Smooth muscle cell of the brain vasculature (primary cell): ENCODE measurements at regions not wholly inside any gene's neighbourhood (a gene's known extent, or its start where the extent isn't known, plus 50 kb on each side); places are given as distances from the start of the nearest gene placed in this dataset.
"Not testable (repeated sequence)": the region's sequence is repeated elsewhere in the genome, so short reads cannot be mapped to it uniquely, and the experiment has no call there.

ENCODE experiments used
- DNase-seq: peaks from one replicate; pipeline ENCODE4 v3.0.0-alpha.2; 2012; ENCODE audit warnings: low read depth, low spot score

GRCh38 chr18:22699629-22700028, 233.5 kb upstream of the RBBP8 start:
- DNase-seq, result no peak

- DNase-seq, result no peak
Observed at GRCh38 chr18:22700920-22701319, 232.2 kb upstream of the RBBP8 start.

- DNase-seq, result no peak
Observed at GRCh38 chr18:22701326-22701725, 231.8 kb upstream of the RBBP8 start.

GRCh38 chr18:22701795-22702194, 231.3 kb upstream of the RBBP8 start:
- no peak for DNase-seq

GRCh38 chr18:22702806-22703205, 230.3 kb upstream of the RBBP8 start:
- DNase-seq, result no peak

GRCh38 chr18:22703883-22704585, 229.1 kb upstream of the RBBP8 start:
- DNase-seq, result no peak

GRCh38 chr18:22704586-22704918, 228.6 kb upstream of the RBBP8 start:
- no peak for DNase-seq

GRCh38 chr18:22705328-22705727, 227.8 kb upstream of the RBBP8 start:
- DNase-seq, result peak; percentile 44

- not testable (repeated sequence) for DNase-seq
Observed at GRCh38 chr18:22706025-22706424, 227.1 kb upstream of the RBBP8 start.

GRCh38 chr18:22709288-22710060, 223.7 kb upstream of the RBBP8 start:
- DNase-seq, result no peak

GRCh38 chr18:22710673-22711191, 222.4 kb upstream of the RBBP8 start:
- no peak for DNase-seq

- no peak for DNase-seq
Observed at GRCh38 chr18:22711192-22711685, 221.9 kb upstream of the RBBP8 start.

GRCh38 chr18:22713511-22713910, 219.6 kb upstream of the RBBP8 start:
- DNase-seq, result no peak

- not testable (repeated sequence) for DNase-seq
Observed at GRCh38 chr18:22717536-22717935, 215.6 kb upstream of the RBBP8 start.

- DNase-seq, result no peak
Observed at GRCh38 chr18:22723221-22723620, 209.9 kb upstream of the RBBP8 start.

GRCh38 chr18:22723773-22724172, 209.4 kb upstream of the RBBP8 start:
- no peak for DNase-seq

- DNase-seq, result no peak
Observed at GRCh38 chr18:22726469-22726868, 206.7 kb upstream of the RBBP8 start.

- DNase-seq, result no peak
Observed at GRCh38 chr18:22728016-22728415, 205.1 kb upstream of the RBBP8 start.

GRCh38 chr18:22728481-22729105, 204.5 kb upstream of the RBBP8 start:
- no peak for DNase-seq

- DNase-seq, result no peak
Observed at GRCh38 chr18:22731398-22731797, 201.7 kb upstream of the RBBP8 start.

GRCh38 chr18:22734105-22734661, 198.9 kb upstream of the RBBP8 start:
- no peak for DNase-seq
